ENCODE measurements at regions not wholly inside any gene's neighbourhood (a gene's known extent, or its start where the extent isn't known, plus 50 kb on each side); places are given as distances from the start of the nearest gene placed in this dataset.

DNA sequence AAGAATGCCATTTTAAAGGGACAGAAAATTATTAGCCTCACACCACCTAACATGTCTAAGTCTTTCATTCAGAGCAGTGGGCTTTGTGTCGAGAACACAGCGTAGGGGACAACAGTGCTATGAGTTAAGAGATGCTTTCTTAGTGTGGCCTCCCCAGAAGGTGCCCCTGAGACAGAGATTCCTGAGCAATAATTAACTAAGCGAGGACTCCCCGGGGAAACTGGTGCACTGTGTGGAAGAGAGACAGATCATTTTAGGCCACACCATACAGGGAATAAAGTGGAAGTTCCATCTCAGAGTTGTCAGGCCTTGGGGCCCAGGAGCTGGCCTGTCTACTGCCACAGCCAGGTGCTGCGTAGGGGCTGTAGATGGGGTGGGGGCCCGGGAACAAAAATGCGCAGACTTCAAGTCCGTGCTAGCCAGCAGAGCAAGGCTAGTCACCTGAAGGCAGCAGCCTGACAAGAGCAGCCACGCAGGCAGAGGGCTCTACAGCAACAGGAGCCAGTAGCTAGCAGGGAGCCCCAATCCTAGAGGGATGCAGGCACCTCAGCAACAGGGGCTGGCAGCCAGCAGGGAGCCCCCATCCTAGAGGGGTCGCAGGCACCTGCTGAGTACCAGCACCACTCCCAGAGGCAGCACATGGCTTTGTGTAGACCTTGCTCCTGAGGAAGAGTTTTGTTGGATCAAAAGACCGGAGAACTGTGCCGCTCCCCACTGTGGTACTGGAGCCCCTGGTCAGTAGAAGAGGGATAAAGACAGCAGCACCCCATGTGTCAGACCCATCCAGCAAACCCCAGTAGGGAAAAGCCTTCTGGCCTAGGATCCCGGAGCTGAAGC lies 63.0 kb upstream of the NXT1 start:
- TF ChIP-seq FOXA1 (IDR thresholded peaks at IDR 0.05) (no peak), SP1 (IDR thresholded peaks at IDR 0.05) (no peak), CTBP1 (IDR thresholded peaks at IDR 0.05; ENCODE audit: borderline replicate concordance) (no peak)

All from HEK293T (cell line).